Fibroblast of the aortic adventitia (primary cell): ENCODE measurements at regions not wholly inside any gene's neighbourhood (a gene's known extent, or its start where the extent isn't known, plus 50 kb on each side); places are given as distances from the start of the nearest gene placed in this dataset.

Source experiments
- DNase-seq: peaks from one replicate; pipeline ENCODE4 v3.0.0-alpha.2; 2010; ENCODE audit warnings: low read depth
- H3K4me3 ChIP-seq: 2 replicates; pipeline ENCODE4 v1.5.1; 2011; ENCODE audit warnings: low read depth, mild to moderate bottlenecking, control low read depth, low read length, moderate library complexity
- CTCF ChIP-seq: IDR thresholded peaks from 2 replicates; pipeline ENCODE4 v1.5.1; 2011; ENCODE audit warnings: mild to moderate bottlenecking, low read length, control low read depth, inconsistent platforms; ENCODE audit not compliant: insufficient read depth

- DNase-seq: no peak
- no peak overlapping the region for H3K4me3 ChIP-seq
- TF ChIP-seq CTCF: no peak
Measured at GRCh38 chr4:41428601-41429279, 109.2 kb upstream of the LIMCH1 start.

- no peak overlapping the region for H3K4me3 ChIP-seq
- DNase-seq: no peak
- no peak for TF ChIP-seq CTCF
Measured at GRCh38 chr4:41429280-41429669, 108.7 kb upstream of the LIMCH1 start.

- no peak for TF ChIP-seq CTCF
- peak; percentile 27 for DNase-seq
- H3K4me3 ChIP-seq: no peak overlapping the region
Measured at GRCh38 chr4:41430792-41431191, 107.2 kb upstream of the LIMCH1 start.

GRCh38 chr4:41431276-41431675 lies 106.7 kb upstream of the LIMCH1 start:
- no peak overlapping the region for H3K4me3 ChIP-seq
- no peak for TF ChIP-seq CTCF
- no peak for DNase-seq

- no peak for TF ChIP-seq CTCF
Measured at GRCh38 chr4:41432219-41432618, 105.7 kb upstream of the LIMCH1 start.

GRCh38 chr4:41432881-41433280 lies 105.1 kb upstream of the LIMCH1 start:
- H3K4me3 ChIP-seq: no peak overlapping the region
- DNase-seq: peak; percentile 49
- no peak for TF ChIP-seq CTCF

More at GRCh38 chr4:41432219-41432618, 105.7 kb upstream of the LIMCH1 start:
- no peak for DNase-seq
- H3K4me3 ChIP-seq: no peak overlapping the region

GRCh38 chr4:41433361-41433760 lies 104.6 kb upstream of the LIMCH1 start:
- TF ChIP-seq CTCF: no peak
- no peak for DNase-seq

More at GRCh38 chr4:41433361-41433760, 104.6 kb upstream of the LIMCH1 start:
- no peak overlapping the region for H3K4me3 ChIP-seq
